CD14-positive monocyte (primary cell): ENCODE measurements at regions not wholly inside any gene's neighbourhood (a gene's known extent, or its start where the extent isn't known, plus 50 kb on each side); places are given as distances from the start of the nearest gene placed in this dataset.

Experiments used
- DNase-seq, 3 donors: peaks; one replicate each; pipeline ENCODE4 v3.0.0-alpha.2; 2011 to 2022
- H2AFZ ChIP-seq: 2 replicates; pipeline ENCODE4 v1.6.0; 2012; ENCODE audit warnings: mild to moderate bottlenecking, low read depth, low read length, inconsistent platforms; ENCODE audit not compliant: insufficient read depth, poor library complexity, severe bottlenecking
- H3K27ac ChIP-seq, 2 donors: 1 replicate in 1 of 2; 2 replicates in 1 of 2; pipeline ENCODE4 v1.5.1; 2012 to 2013; ENCODE audit warnings: low read length in 2 of 2, control low read depth in 1 of 2, inconsistent platforms in 1 of 2, low read depth in 1 of 2, mild to moderate bottlenecking in 1 of 2
- H3K27me3 ChIP-seq, 2 donors: one replicate each; pipeline versions ENCODE4 v1.6.0 to v1.6.1; 2011 to 2013; ENCODE audit warnings: low read length in 2 of 2; ENCODE audit not compliant: control insufficient read depth in 2 of 2, insufficient read depth in 2 of 2
- H3K36me3 ChIP-seq, 2 donors: replicated peaks in 1 of 2; 1 replicate in 1 of 2; 2 replicates in 1 of 2; pipeline versions ENCODE4 v1.5.1 to v1.6.1; 2012 to 2013; ENCODE audit warnings: low read length in 2 of 2, control low read depth in 1 of 2, inconsistent platforms in 1 of 2, mild to moderate bottlenecking in 1 of 2; ENCODE audit not compliant: insufficient read depth in 2 of 2, control insufficient read depth in 1 of 2
- H3K4me1 ChIP-seq, 2 donors: 1 replicate in 1 of 2; 2 replicates in 1 of 2; pipeline versions ENCODE4 v1.5.1 to v1.6.1; 2012 to 2013; ENCODE audit warnings: low read length in 2 of 2, control low read depth in 1 of 2, inconsistent platforms in 1 of 2, mild to moderate bottlenecking in 1 of 2, moderate library complexity in 1 of 2; ENCODE audit not compliant: insufficient read depth in 2 of 2, control insufficient read depth in 1 of 2
- H3K4me2 ChIP-seq: replicated peaks from 2 replicates; pipeline ENCODE3; 2012; ENCODE audit warnings: low read length, moderate library complexity, mild to moderate bottlenecking; ENCODE audit not compliant: poor library complexity, severe bottlenecking; ENCODE audit errors: extremely low read depth
- H3K4me3 ChIP-seq, 3 experiments: fragments of 200-600 bp in 1 of 3; sonication (generic) in 1 of 3; replicated peaks in 1 of 3; 1 replicate in 2 of 3; 2 replicates in 1 of 3; pipeline ENCODE4 v1.5.1; 2011 to 2013; ENCODE audit warnings: low read length in 3 of 3, mild to moderate bottlenecking in 3 of 3, control low read depth in 2 of 3, low read depth in 2 of 3, inconsistent platforms in 1 of 3, moderate library complexity in 1 of 3
- H3K79me2 ChIP-seq: 2 replicates; pipeline ENCODE4 v1.6.0; 2012; ENCODE audit warnings: mild to moderate bottlenecking, control low read depth, inconsistent platforms, low read length, moderate library complexity; ENCODE audit not compliant: insufficient read depth
- H3K9ac ChIP-seq: 2 replicates; pipeline ENCODE4 v1.6.0; 2017; ENCODE audit warnings: low read length, mild to moderate bottlenecking; ENCODE audit not compliant: insufficient read depth, poor library complexity, severe bottlenecking
- H3K9me3 ChIP-seq, 2 donors: replicated peaks in 1 of 2; 1 replicate in 1 of 2; 2 replicates in 1 of 2; pipeline versions ENCODE4 v1.5.1 to v1.6.1; 2012 to 2013; ENCODE audit warnings: low read length in 2 of 2, control low read depth in 1 of 2; ENCODE audit not compliant: control insufficient read depth in 1 of 2, insufficient read depth in 1 of 2
- H4K20me1 ChIP-seq: 2 replicates; pipeline ENCODE4 v1.6.0; 2012; ENCODE audit warnings: mild to moderate bottlenecking, low read length, control low read depth, moderate library complexity; ENCODE audit not compliant: insufficient read depth
- H3K27ac Mint-ChIP-seq, 7 donors: one replicate each; pipeline ENCODE4 v1.8.0; 2020; ENCODE audit warnings: mild to moderate bottlenecking in 7 of 7, mixed read lengths in 7 of 7, moderate library complexity in 6 of 7, inconsistent platforms in 2 of 7
- H3K27me3 Mint-ChIP-seq, 3 donors: one replicate each; pipeline ENCODE4 v1.8.0; 2021 to 2022; ENCODE audit warnings: low read depth in 3 of 3, mild to moderate bottlenecking in 3 of 3, mixed read lengths in 3 of 3, moderate library complexity in 3 of 3, inconsistent platforms in 1 of 3
- H3K36me3 Mint-ChIP-seq, 2 donors: one replicate each; pipeline ENCODE4 v1.8.0; 2020; ENCODE audit warnings: mixed read lengths in 2 of 2, inconsistent platforms in 1 of 2, mild to moderate bottlenecking in 1 of 2
- H3K4me1 Mint-ChIP-seq: one replicate; pipeline ENCODE4 v1.8.0; 2020; ENCODE audit warnings: mild to moderate bottlenecking, mixed read lengths
- H3K4me3 Mint-ChIP-seq, 2 donors: one replicate each; pipeline ENCODE4 v1.8.0; 2020; ENCODE audit warnings: mild to moderate bottlenecking in 2 of 2, mixed read lengths in 2 of 2, moderate library complexity in 1 of 2
- H3K9me3 Mint-ChIP-seq, 7 donors: one replicate each; pipeline ENCODE4 v1.8.0; 2020 to 2022; ENCODE audit warnings: mixed read lengths in 7 of 7, mild to moderate bottlenecking in 6 of 7, moderate library complexity in 6 of 7, inconsistent platforms in 2 of 7
- WGBS: methylation state at CpG from one replicate; pipeline ENCODE4 v1.1.5; 2013; ENCODE audit warnings: missing lambda C conversion rate; ENCODE audit not compliant: insufficient coverage; 5-methylcytosine and 5-hydroxymethylcytosine counted together
- intact Hi-C, 2 donors: fragments of 100-400 bp; cut with micrococcal nuclease; formaldehyde crosslinking; loops; one replicate each; pipeline versions ENCODE4 v1.15.0 to v1.15.1; 2023
- TF ChIP-seq, protein P1 (sequence below): fragments of 200-600 bp; IDR thresholded peaks from one replicate; pipeline ENCODE4 v1.8.0; 2022; ENCODE audit warnings: antibody characterized with exemption, mild to moderate bottlenecking

- H3K36me3 Mint-ChIP-seq: peaks cover under 1 to 4% of the 10 kb centered on the region in 2 donors
Observed at GRCh38 chr4:141455651-141456050, 180.7 kb upstream of the IL15 start.

DNA sequence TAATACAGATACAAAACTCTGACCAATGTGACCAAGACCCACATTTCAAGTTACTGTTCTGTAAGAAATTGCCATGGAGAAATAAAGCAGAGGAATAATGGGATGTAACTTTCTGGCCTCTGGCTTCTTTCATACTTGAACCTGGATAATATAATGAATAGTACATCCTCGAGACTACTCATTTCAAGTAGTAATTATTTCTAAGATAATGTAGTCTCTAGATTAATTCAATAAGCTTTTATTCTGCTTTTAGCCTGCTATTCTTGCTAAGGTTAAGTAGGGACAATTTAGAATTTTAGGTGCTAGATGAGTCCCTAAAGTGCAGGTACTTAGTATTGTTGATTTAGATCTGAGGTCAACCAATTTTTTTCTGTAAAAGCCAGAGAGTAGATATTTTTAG lies 178.7 kb upstream of the IL15 start:
- Histone ChIP-seq H3K9me3 (no peaks in the 10 kb centered on the region), H3K4me2 (no peak overlapping the region), H4K20me1 (peaks cover 21% of the 10 kb centered on the region), H3K36me3 (no peaks in the 10 kb centered on the region), H3K4me1 (peaks cover 5 to 12% of the 10 kb centered on the region in 2 donors), H3K4me3 (no peak overlapping the region), H3K9ac (no peak overlapping the region), H2AFZ (no peak overlapping the region), H3K27ac (no peak overlapping the region), H3K27me3 (no peaks in the 10 kb centered on the region), H3K79me2 (no peaks in the 10 kb centered on the region)
- peaks cover 17% of the 10 kb centered on the region for H3K4me1 Mint-ChIP-seq
- H3K4me3 Mint-ChIP-seq: no peak overlapping the region
- peaks cover 2 to 5% of the 10 kb centered on the region in 2 donors for H3K36me3 Mint-ChIP-seq
- H3K27ac Mint-ChIP-seq: no peak overlapping the region
- WGBS: no CpG with 5 or more reads among the region's 1 CpG
- no peaks in the 10 kb centered on the region for H3K27me3 Mint-ChIP-seq
- DNase-seq: no peak
- intact Hi-C loops: no loop called here
- H3K9me3 Mint-ChIP-seq: peaks cover 0 to 3% (median 0%) of the 10 kb centered on the region in 7 donors
- TF ChIP-seq, protein P1, sequence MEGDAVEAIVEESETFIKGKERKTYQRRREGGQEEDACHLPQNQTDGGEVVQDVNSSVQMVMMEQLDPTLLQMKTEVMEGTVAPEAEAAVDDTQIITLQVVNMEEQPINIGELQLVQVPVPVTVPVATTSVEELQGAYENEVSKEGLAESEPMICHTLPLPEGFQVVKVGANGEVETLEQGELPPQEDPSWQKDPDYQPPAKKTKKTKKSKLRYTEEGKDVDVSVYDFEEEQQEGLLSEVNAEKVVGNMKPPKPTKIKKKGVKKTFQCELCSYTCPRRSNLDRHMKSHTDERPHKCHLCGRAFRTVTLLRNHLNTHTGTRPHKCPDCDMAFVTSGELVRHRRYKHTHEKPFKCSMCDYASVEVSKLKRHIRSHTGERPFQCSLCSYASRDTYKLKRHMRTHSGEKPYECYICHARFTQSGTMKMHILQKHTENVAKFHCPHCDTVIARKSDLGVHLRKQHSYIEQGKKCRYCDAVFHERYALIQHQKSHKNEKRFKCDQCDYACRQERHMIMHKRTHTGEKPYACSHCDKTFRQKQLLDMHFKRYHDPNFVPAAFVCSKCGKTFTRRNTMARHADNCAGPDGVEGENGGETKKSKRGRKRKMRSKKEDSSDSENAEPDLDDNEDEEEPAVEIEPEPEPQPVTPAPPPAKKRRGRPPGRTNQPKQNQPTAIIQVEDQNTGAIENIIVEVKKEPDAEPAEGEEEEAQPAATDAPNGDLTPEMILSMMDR: no peak

More at GRCh38 chr4:141455651-141456050, 180.7 kb upstream of the IL15 start:
- Histone ChIP-seq H3K4me1 (peaks cover 5 to 12% of the 10 kb centered on the region in 2 donors), H3K36me3 (no peaks in the 10 kb centered on the region), H3K4me2 (no peak overlapping the region), H2AFZ (no peak overlapping the region), H3K9ac (no peak overlapping the region), H3K27ac (no peak overlapping the region), H3K4me3 (no peak overlapping the region), H4K20me1 (peaks cover 21% of the 10 kb centered on the region), H3K27me3 (no peaks in the 10 kb centered on the region), H3K79me2 (no peaks in the 10 kb centered on the region), H3K9me3 (no peaks in the 10 kb centered on the region)
- H3K9me3 Mint-ChIP-seq: peaks cover 0 to 2% (median 1%) of the 10 kb centered on the region in 7 donors
- intact Hi-C loops: no loop called here
- H3K4me3 Mint-ChIP-seq: no peak overlapping the region
- no peak overlapping the region for H3K27ac Mint-ChIP-seq
- TF ChIP-seq, protein P1: no peak
- peaks cover 17% of the 10 kb centered on the region for H3K4me1 Mint-ChIP-seq
- no peaks in the 10 kb centered on the region for H3K27me3 Mint-ChIP-seq
- no peak for DNase-seq
- no CpG with 5 or more reads among the region's 1 CpG for WGBS
